A549 (cell line): ENCODE measurements at regions not wholly inside any gene's neighbourhood (a gene's known extent, or its start where the extent isn't known, plus 50 kb on each side); places are given as distances from the start of the nearest gene placed in this dataset.
A peak's percentile ranks its signal among the peaks of the same experiment; 100 is the strongest.

Experiments used
- ATAC-seq, 2 experiments: fragments of 200-7000 bp in 1 of 2; fragments of >200 bp in 1 of 2; cut with Nextera tagmentation in 1 of 2; cut with Tn5 transposase in 1 of 2; 3 replicates each; pipeline versions ENCODE4 v1.8.0 to v1.9.1; 2018 to 2020; ENCODE audit warnings: mild to moderate bottlenecking in 1 of 2, moderate library complexity in 1 of 2
- CTCF ChIA-PET: fragments of 300-600 bp; sonication (Branson Sonifier 250); formaldehyde crosslinking; extraction: SDS; loops from one replicate; lab custom pipeline; 2021; ENCODE audit warnings: antibody characterized with exemption, inconsistent platforms; lab: Yijun Ruan, JAX
- POLR2A ChIA-PET: fragments of 350-600 bp; formaldehyde crosslinking; extraction: SDS; loops from one replicate; lab custom pipeline; 2021; ENCODE audit warnings: antibody characterized with exemption, inconsistent platforms; lab: Yijun Ruan, JAX
- DNase-seq, 2 experiments: peaks; one replicate each; pipeline versions ENCODE4 v3.0.0 to v3.0.0-alpha.2; 2011 to 2016; ENCODE audit warnings: low read depth in 1 of 2, low spot score in 1 of 2
- FAIRE-seq: peaks from 2 replicates; lab custom pipeline; 2011; peaks lifted over from hg19 to GRCh38; lab: Jason Lieb, UNC
- H3K27ac ChIP-seq, 2 experiments: fragments of >200 bp; sonication (Bioruptor Twin); formaldehyde crosslinking; 3 replicates each; pipeline ENCODE4 v1.5.1; 2016 to 2017
- H3K4me1 ChIP-seq: fragments of >200 bp; sonication (Bioruptor Twin); formaldehyde crosslinking; 3 replicates; pipeline ENCODE4 v1.6.1; 2016
- H3K4me2 ChIP-seq: fragments of >200 bp; sonication (Bioruptor Twin); formaldehyde crosslinking; 3 replicates; pipeline ENCODE4 v1.6.1; 2016
- H3K4me3 ChIP-seq: fragments of >200 bp; sonication (Bioruptor Twin); formaldehyde crosslinking; 3 replicates; pipeline ENCODE4 v1.5.1; 2016
- H3K9me3 ChIP-seq: fragments of >200 bp; sonication (Bioruptor Twin); formaldehyde crosslinking; 3 replicates; pipeline ENCODE4 v1.6.1; 2016
- CBX2 ChIP-seq: fragments of 200-600 bp; sonication (generic); IDR thresholded peaks from 2 replicates; pipeline ENCODE4 v1.6.1; 2016; ENCODE audit warnings: low read depth, mild to moderate bottlenecking, borderline replicate concordance
- CEBPB ChIP-seq, 2 experiments: fragments of >200 bp in 1 of 2; sonication (Bioruptor Twin) in 1 of 2; formaldehyde crosslinking in 1 of 2; IDR thresholded peaks; 2 replicates each; pipeline ENCODE4 v1.6.1; 2012 to 2016
- EP300 ChIP-seq, 2 experiments: fragments of >200 bp; sonication (Bioruptor Twin); formaldehyde crosslinking; IDR thresholded peaks; 2 replicates in 1 of 2; 3 replicates in 1 of 2; pipeline ENCODE4 v1.6.1; 2016 to 2017
- ESRRA ChIP-seq: fragments of 150-350 bp; IDR thresholded peaks from 2 replicates; pipeline ENCODE4 v1.6.1; 2014; ENCODE audit warnings: mild to moderate bottlenecking, low read length, borderline replicate concordance
- FOSB ChIP-seq: fragments of 250-450 bp; sonication (Bioruptor Pico); IDR thresholded peaks from 2 replicates; pipeline ENCODE4 v1.5.0; 2020; ENCODE audit warnings: mild to moderate bottlenecking, moderate library complexity
- FOSL2 ChIP-seq, 2 experiments: fragments of 450-650 bp in 1 of 2; fragments of >200 bp in 1 of 2; sonication (Bioruptor Twin) in 1 of 2; formaldehyde crosslinking; IDR thresholded peaks; 2 replicates each; pipeline versions ENCODE4 v1.5.0 to v1.6.1; 2016 to 2020; ENCODE audit warnings: mild to moderate bottlenecking in 1 of 2, moderate library complexity in 1 of 2
- FOXS1 ChIP-seq: fragments of 250-450 bp; sonication (Bioruptor Pico); IDR thresholded peaks from 2 replicates; pipeline ENCODE4 v1.5.0; 2020; ENCODE audit warnings: mild to moderate bottlenecking, moderate library complexity
- GATA3 ChIP-seq: IDR thresholded peaks from 2 replicates; pipeline ENCODE4 v1.6.1; 2012; ENCODE audit warnings: borderline replicate concordance
- HEYL ChIP-seq: fragments of 250-450 bp; sonication (Bioruptor Pico); IDR thresholded peaks from 2 replicates; pipeline ENCODE4 v1.8.0; 2021; ENCODE audit warnings: mild to moderate bottlenecking, moderate library complexity
- HOXA7 ChIP-seq: fragments of 250-450 bp; sonication (Bioruptor Pico); IDR thresholded peaks from 2 replicates; pipeline ENCODE4 v1.5.0; 2020; ENCODE audit warnings: mild to moderate bottlenecking, moderate library complexity
- JUN ChIP-seq, 2 experiments: fragments of >200 bp; sonication (Bioruptor Twin); formaldehyde crosslinking; IDR thresholded peaks; 2 replicates in 1 of 2; 3 replicates in 1 of 2; pipeline ENCODE4 v1.6.1; 2016 to 2017
- MAFK ChIP-seq: fragments of 450-650 bp; IDR thresholded peaks from 2 replicates; pipeline ENCODE4 v1.6.1; 2014; ENCODE audit not compliant: partially characterized antibody
- MYC ChIP-seq: IDR thresholded peaks from 2 replicates; pipeline ENCODE4 v1.6.1; 2012; ENCODE audit warnings: mild to moderate bottlenecking, inconsistent platforms, low read length, improper control_type of control experiment, borderline replicate concordance
- NFE2L2 ChIP-seq: fragments of 150-350 bp; conservative IDR thresholded peaks from 2 replicates; pipeline ENCODE4 v1.6.1; 2014; ENCODE audit warnings: low read length
- NPAS2 ChIP-seq: fragments of 250-450 bp; sonication (Bioruptor Pico); IDR thresholded peaks from 2 replicates; pipeline ENCODE4 v1.8.0; 2022; ENCODE audit warnings: mild to moderate bottlenecking, moderate library complexity, borderline replicate concordance
- POLR2A ChIP-seq: IDR thresholded peaks from 2 replicates; pipeline ENCODE4 v1.6.1; 2012; ENCODE audit warnings: mild to moderate bottlenecking, low read length
- POLR2AphosphoS2 ChIP-seq: conservative IDR thresholded peaks from 2 replicates; pipeline ENCODE4 v1.6.1; 2012; ENCODE audit warnings: low read length, improper control_type of control experiment, inconsistent platforms
- RAD21 ChIP-seq, 2 experiments: fragments of >200 bp in 1 of 2; sonication (Bioruptor Twin) in 1 of 2; formaldehyde crosslinking in 1 of 2; IDR thresholded peaks in 1 of 2; conservative IDR thresholded peaks in 1 of 2; 2 replicates in 1 of 2; 3 replicates in 1 of 2; pipeline ENCODE4 v1.6.1; 2012 to 2018; ENCODE audit warnings: inconsistent platforms in 1 of 2
- RCOR1 ChIP-seq: fragments of 150-350 bp; IDR thresholded peaks from 2 replicates; pipeline ENCODE4 v1.6.1; 2014; ENCODE audit warnings: antibody characterized with exemption, low read length, low read depth
- RFX5 ChIP-seq: fragments of 450-650 bp; IDR thresholded peaks from 2 replicates; pipeline ENCODE4 v1.7.1; 2014; ENCODE audit warnings: antibody characterized with exemption, mild to moderate bottlenecking, moderate library complexity
- RNF2 ChIP-seq: fragments of 200-600 bp; sonication (generic); IDR thresholded peaks from 2 replicates; pipeline ENCODE4 v1.6.1; 2016; ENCODE audit warnings: low read depth, mild to moderate bottlenecking, antibody characterized with exemption, moderate library complexity, borderline replicate concordance
- SREBF2 ChIP-seq: fragments of 450-650 bp; IDR thresholded peaks from 2 replicates; pipeline ENCODE4 v1.6.1; 2014; ENCODE audit warnings: mild to moderate bottlenecking, moderate library complexity
- TFCP2L1 ChIP-seq: fragments of 250-450 bp; sonication (Bioruptor Pico); IDR thresholded peaks from 2 replicates; pipeline ENCODE4 v1.5.0; 2021; ENCODE audit warnings: mild to moderate bottlenecking
- TP53 ChIP-seq: fragments of 250-450 bp; sonication (Bioruptor Pico); IDR thresholded peaks from 2 replicates; pipeline ENCODE4 v1.5.0; 2021; ENCODE audit warnings: mild to moderate bottlenecking, moderate library complexity
- ZC3H11A ChIP-seq: fragments of 450-650 bp; IDR thresholded peaks from 2 replicates; pipeline ENCODE4 v1.6.1; 2014; ENCODE audit warnings: antibody characterized with exemption, mild to moderate bottlenecking
- ZFP36 ChIP-seq: fragments of 450-650 bp; IDR thresholded peaks from 2 replicates; pipeline ENCODE4 v1.6.1; 2014; ENCODE audit warnings: borderline replicate concordance; ENCODE audit not compliant: partially characterized antibody
- WGBS: methylation state at CpG from one replicate; pipeline ENCODE4 v1.1.6; 2017; ENCODE audit errors: missing lambda C conversion rate; 5-methylcytosine and 5-hydroxymethylcytosine counted together
- TF ChIP-seq, protein P1 (sequence below): fragments of 250-450 bp; sonication (Bioruptor Pico); IDR thresholded peaks from 2 replicates; pipeline ENCODE4 v1.5.0; 2021; ENCODE audit warnings: mild to moderate bottlenecking, moderate library complexity, borderline replicate concordance
- TF ChIP-seq, protein P2 (sequence below): IDR thresholded peaks from 2 replicates; pipeline ENCODE4 v1.6.1; 2012
- TF ChIP-seq, protein P3 (sequence below): fragments of 450-650 bp; IDR thresholded peaks from 2 replicates; pipeline ENCODE4 v1.6.1; 2014; ENCODE audit warnings: antibody characterized with exemption
- TF ChIP-seq, protein P4 (sequence below): IDR thresholded peaks from 2 replicates; pipeline ENCODE4 v1.6.1; 2012
- TF ChIP-seq, protein P5 (sequence below): fragments of >200 bp; sonication (Bioruptor Twin); formaldehyde crosslinking; IDR thresholded peaks from 3 replicates; pipeline ENCODE4 v1.6.1; 2016

DNA sequence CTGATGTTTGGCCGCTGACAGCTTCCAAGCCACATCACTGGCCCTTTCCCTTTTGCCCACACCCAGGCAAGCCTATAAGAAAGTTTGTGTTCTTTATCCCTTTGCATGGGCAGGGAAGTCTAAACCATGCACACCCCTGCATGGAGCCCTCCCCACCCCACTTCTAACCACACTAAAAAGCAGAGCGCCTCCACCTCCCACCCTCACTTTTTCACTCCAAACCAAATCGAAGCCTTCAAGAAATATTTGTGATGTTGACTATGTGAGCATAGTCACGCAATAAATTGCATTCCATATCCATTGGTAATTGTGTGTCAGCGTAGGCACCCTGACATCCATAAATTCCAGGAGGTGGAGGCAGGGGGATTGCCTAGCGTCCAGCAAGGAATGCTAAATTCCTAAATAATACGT lies 104.4 kb upstream of the LSM14A start:
- no peak for TF ChIP-seq POLR2AphosphoS2
- TF ChIP-seq TFCP2L1 (CRISPR knock-in tag), result no peak
- TF ChIP-seq, protein P1, sequence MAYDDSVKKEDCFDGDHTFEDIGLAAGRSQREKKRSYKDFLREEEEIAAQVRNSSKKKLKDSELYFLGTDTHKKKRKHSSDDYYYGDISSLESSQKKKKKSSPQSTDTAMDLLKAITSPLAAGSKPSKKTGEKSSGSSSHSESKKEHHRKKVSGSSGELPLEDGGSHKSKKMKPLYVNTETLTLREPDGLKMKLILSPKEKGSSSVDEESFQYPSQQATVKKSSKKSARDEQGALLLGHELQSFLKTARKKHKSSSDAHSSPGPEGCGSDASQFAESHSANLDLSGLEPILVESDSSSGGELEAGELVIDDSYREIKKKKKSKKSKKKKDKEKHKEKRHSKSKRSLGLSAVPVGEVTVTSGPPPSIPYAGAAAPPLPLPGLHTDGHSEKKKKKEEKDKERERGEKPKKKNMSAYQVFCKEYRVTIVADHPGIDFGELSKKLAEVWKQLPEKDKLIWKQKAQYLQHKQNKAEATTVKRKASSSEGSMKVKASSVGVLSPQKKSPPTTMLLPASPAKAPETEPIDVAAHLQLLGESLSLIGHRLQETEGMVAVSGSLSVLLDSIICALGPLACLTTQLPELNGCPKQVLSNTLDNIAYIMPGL, result no peak
- TF ChIP-seq FOSL2 (IDR thresholded peaks at IDR 0.05), result 0 out of 2 replicates have a peak, but pooled peaks have one; percentile 10
- peak; percentile 87 for TF ChIP-seq FOSL2 (CRISPR knock-in tag; IDR thresholded peaks at IDR 0.05)
- TF ChIP-seq NPAS2 (CRISPR knock-in tag), result no peak
- TF ChIP-seq EP300 (IDR thresholded peaks at IDR 0.05), result peak in 1 of 2 experiments; percentile 59; a peak in 1 of 5 replicates
- no peak for TF ChIP-seq ESRRA
- no peak for TF ChIP-seq HEYL (CRISPR knock-in tag)
- TF ChIP-seq JUN (IDR thresholded peaks at IDR 0.05), result peak in 1 of 2 experiments; percentile 55; a peak in 1 of 5 replicates
- TF ChIP-seq RAD21 (conservative IDR thresholded peaks at IDR 0.05 in 1 of 2, IDR thresholded peaks at IDR 0.05 in 1 of 2), result no peak
- TF ChIP-seq, protein P2, sequence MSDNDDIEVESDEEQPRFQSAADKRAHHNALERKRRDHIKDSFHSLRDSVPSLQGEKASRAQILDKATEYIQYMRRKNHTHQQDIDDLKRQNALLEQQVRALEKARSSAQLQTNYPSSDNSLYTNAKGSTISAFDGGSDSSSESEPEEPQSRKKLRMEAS, result peak; percentile 63; the same call in 1 of the 2 replicates
- no peak for TF ChIP-seq TP53 (CRISPR knock-in tag)
- peak in 1 of 2 experiments; percentile 78; a peak in 3 of 4 replicates for TF ChIP-seq CEBPB (IDR thresholded peaks at IDR 0.05)
- no peak for TF ChIP-seq CBX2
- TF ChIP-seq GATA3, result peak; percentile 85; the same call in 1 of the 2 replicates
- no peak for TF ChIP-seq ZFP36
- TF ChIP-seq FOXS1, result no peak
- TF ChIP-seq MAFK, result no peak
- no peak for TF ChIP-seq SREBF2
- no peak for TF ChIP-seq RCOR1
- no peak for TF ChIP-seq NFE2L2
- no peak for TF ChIP-seq RFX5
- no peak for TF ChIP-seq POLR2A
- TF ChIP-seq MYC, result no peak
- TF ChIP-seq, protein P3, sequence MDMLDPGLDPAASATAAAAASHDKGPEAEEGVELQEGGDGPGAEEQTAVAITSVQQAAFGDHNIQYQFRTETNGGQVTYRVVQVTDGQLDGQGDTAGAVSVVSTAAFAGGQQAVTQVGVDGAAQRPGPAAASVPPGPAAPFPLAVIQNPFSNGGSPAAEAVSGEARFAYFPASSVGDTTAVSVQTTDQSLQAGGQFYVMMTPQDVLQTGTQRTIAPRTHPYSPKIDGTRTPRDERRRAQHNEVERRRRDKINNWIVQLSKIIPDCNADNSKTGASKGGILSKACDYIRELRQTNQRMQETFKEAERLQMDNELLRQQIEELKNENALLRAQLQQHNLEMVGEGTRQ, result no peak
- no peak for TF ChIP-seq ZC3H11A
- no peak for TF ChIP-seq HOXA7 (CRISPR knock-in tag)
- TF ChIP-seq, protein P4, sequence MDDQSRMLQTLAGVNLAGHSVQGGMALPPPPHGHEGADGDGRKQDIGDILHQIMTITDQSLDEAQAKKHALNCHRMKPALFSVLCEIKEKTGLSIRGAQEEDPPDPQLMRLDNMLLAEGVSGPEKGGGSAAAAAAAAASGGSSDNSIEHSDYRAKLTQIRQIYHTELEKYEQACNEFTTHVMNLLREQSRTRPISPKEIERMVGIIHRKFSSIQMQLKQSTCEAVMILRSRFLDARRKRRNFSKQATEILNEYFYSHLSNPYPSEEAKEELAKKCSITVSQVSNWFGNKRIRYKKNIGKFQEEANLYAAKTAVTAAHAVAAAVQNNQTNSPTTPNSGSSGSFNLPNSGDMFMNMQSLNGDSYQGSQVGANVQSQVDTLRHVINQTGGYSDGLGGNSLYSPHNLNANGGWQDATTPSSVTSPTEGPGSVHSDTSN, result peak; percentile 45; the same call in 1 of the 2 replicates
- no peak for TF ChIP-seq RNF2
- TF ChIP-seq, protein P5, sequence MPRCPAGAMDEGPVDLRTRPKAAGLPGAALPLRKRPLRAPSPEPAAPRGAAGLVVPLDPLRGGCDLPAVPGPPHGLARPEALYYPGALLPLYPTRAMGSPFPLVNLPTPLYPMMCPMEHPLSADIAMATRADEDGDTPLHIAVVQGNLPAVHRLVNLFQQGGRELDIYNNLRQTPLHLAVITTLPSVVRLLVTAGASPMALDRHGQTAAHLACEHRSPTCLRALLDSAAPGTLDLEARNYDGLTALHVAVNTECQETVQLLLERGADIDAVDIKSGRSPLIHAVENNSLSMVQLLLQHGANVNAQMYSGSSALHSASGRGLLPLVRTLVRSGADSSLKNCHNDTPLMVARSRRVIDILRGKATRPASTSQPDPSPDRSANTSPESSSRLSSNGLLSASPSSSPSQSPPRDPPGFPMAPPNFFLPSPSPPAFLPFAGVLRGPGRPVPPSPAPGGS, result no peak
- TF ChIP-seq FOSB, result no peak
- Histone ChIP-seq H3K4me3 (peak overlapping the region; percentile 1; the same call in 1 of the 3 replicates), H3K4me2 (peak overlapping the region; percentile 64), H3K27ac (peak overlapping the region in 1 of 2 experiments; percentile 62; a peak in 3 of 6 replicates), H3K4me1 (peaks cover 18% of the 10 kb centered on the region), H3K9me3 (no peaks in the 10 kb centered on the region)
- DNase-seq (peak; percentile 78 to 89), ATAC-seq (peak; percentile 88 to 89), FAIRE-seq (peak; percentile 51)
- CTCF ChIA-PET, result interaction anchor here (1.1 kb wide), 1 partner anchor 290 kb away, joined by 5 read pairs; no protein-coding TSS in a partner anchor
- 5% methylated on average over 7 of the region's 7 CpGs for WGBS
- POLR2A ChIA-PET, result no interaction called here
